ENCODE measurements at regions not wholly inside any gene's neighbourhood (a gene's known extent, or its start where the extent isn't known, plus 50 kb on each side); places are given as distances from the start of the nearest gene placed in this dataset.
"Not testable (repeated sequence)": the region's sequence is repeated elsewhere in the genome, so short reads cannot be mapped to it uniquely, and the experiment has no call there.

DNA sequence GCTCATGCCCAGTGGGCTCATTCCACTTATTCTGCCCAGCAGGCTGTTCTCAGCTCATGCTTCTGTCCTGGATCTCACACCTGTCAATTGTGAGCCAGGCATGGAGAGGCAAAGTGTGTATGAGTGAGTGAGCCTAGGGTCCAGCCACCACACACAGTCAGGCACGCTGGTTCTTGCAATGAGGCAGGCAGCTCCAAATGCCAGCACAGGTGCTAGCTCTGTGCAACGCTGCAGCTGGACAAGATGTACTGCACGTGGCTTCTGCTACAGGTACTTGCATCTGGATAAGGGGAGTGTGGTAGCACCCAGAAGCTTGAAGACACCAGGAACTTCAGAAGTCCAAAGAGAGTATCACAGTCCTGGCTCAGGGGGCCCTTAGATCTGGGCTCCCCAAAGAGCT, 1249.4 kb upstream of the IGFBP7 start:
- no peak for DNase-seq

DNA sequence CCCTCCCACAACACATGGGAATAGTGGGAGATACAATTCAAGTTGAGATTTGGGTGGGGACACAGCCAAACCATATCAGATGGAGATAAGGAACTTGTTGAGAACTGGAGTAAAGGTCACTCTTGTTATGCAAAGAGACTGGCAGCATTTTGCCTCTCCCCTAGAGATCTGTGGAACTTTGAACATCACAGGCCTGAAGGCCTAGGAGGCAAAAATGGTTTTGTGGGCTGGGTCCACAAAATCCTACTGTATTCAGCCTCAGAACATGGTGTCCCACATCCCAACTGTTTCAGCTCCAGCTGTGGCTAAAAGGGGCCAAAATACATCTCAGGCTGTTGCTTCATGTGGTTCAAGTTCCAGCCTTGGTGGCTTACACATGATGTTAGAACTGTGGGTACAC, 1247.8 kb upstream of the IGFBP7 start:
- no peak for DNase-seq

DNA sequence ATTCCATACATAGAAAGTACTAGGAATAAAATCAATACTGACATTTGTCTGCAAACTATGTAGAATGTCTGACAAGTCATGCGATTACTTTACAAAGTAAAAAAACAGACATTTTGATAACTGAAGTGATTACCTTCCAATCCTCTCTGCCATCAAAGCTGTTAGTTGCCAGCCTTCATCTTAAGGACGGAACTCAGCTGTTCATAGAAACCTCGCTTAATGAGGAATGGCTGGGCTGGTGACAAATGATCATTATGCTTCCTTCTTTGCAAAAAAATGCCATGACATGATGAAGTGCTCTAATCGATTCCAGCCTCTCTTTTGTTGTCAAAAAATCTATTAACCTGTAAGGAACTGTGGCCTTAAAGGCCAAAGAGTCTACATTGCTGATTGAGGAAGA, 1214.9 kb upstream of the IGFBP7 start:
- no peak for DNase-seq

DNA sequence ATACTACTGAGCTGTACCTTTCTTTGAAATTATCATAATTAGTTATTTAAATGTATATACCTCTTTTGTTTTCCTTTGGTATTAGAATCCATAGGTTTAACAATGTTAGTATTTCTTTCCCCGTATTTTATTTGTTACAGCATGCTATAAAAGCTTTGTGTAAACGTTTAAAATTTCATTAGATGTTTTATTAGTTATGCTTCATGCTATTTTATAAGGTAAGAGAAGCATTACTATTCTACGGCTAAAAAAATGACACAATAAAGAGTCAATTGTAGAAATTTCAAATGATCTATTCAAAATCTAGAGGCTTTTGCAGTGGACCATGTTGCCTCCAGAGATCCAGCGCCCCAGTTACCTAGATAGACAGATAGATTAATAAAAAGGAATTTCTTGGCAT, 1203.3 kb upstream of the IGFBP7 start:
- DNase-seq = no peak

DNA sequence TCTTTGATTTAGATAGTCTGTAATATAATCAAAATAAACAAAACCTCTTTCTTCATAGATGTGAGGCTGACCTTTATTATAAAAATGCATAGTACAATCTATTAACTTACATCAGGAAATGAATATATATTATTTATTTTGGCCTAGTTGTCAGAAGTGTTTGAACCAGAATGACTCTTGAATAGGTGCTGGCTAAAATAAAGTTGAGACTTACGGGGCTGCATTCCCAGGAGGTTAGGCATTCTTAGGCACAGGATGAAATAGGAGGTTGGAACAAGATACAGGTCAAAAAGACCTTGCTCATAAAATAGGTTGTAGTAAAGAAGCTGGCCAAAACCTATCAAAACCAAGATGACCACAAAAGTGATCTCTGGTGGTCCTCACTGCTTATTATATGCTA, 1193.3 kb upstream of the IGFBP7 start:
- no peak for DNase-seq

DNA sequence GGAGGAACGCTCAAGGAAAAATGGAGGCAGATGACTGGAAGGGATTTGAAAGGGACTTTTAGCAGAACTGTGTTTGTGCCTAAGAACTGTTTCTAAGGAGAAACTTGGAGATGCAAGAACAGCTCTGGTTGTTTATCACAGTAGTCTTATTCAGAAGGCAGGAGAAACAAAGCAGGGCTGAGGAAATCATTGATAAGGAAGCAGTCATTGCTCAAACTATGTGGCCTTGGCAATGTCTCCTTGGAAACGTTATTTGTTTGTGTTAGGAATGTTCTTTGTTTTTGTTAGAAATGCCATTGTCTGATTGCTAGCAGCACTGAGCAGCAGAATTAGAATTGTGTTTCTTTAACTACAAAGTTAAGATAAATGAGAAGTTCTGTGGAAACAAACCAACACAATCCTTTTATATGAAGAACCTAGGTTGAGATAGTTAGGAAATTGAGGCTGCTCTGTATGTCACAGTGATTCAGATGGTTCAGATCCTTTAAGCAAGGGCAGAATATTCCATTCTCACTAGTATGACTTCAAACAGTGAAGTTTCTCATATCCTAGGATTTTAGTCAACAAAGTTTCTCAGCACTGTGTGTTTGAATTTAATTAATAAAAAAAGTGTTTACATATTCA, 1191.3 kb upstream of the IGFBP7 start:
- DNase-seq = no peak

DNA sequence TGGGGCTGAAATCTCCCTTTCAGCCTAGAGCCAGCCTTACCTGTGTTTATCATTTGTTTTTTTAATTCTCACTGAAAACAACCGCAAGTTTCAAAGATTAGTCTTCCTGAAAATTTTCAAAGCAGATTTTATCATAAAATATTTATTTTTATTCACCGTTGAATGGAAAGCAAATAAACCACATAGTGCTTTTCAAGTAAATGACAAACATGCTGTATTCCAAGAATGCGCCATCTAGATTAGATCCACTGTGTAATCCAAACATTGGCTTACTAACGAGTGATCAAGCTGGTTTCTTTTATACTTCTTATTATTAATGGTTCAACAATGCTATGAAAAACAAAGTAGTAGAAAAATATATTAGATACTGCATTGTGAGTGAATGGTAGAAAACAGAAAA, 1176.2 kb upstream of the IGFBP7 start:
- DNase-seq = no peak

DNA sequence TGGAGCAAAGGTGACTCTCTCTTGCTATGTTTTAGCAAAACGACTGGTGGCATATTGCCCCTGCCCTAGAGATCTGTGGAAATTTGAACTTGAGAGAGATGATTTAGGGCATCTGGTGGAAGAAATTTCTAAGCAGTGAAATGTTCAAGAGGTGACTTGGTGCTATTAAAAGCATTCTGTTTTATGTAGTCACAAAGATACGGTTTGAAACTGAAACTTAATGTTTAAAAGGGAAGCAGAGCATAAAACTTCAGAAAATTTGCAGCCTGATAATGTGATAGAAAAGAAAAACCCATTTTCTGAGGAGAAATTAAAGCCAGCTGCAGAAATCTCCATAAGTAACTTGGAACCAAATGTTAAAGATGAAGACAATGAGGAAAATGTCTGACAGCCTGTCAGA, 1170.7 kb upstream of the IGFBP7 start:
- not testable (repeated sequence) for DNase-seq

DNA sequence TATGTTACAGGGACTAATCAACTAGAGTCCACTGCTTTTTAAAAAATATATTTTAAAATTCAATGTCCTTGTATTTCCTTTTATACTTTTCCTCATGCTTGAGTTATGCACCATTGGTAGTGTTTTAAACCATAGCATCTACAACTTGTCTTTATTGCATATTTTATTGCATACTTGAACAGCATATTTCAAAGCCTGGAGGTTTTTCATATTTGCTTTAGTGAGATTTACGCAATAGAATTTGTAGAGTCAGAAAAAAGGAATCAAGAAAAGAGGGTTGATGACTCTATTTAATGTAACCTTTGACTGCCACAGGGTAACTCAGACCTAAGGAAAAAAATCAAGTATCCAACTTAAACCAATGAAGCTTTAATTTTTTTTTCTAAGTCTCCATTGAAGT, 1165.7 kb upstream of the IGFBP7 start:
- DNase-seq = no peak

DNA sequence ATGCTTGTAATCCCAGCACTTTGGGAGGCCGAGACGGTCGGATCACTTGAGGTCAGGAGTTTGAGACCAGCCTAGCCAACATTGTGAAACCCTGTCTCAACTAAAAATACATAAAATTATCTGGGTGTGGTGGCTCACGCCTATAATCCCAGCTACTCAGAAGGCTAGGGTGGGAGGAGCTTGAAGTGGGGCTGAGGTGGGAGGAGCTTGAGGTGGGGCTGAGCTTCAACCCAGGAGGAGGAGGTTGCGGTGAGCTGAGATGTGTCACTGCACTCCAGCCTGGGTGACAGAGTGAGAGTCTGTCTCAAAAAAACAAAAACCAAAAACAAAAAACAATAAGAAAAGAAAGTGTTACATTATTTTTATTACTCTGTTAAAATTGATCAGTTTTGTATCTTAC, 1164.4 kb upstream of the IGFBP7 start:
- DNase-seq = no peak

DNA sequence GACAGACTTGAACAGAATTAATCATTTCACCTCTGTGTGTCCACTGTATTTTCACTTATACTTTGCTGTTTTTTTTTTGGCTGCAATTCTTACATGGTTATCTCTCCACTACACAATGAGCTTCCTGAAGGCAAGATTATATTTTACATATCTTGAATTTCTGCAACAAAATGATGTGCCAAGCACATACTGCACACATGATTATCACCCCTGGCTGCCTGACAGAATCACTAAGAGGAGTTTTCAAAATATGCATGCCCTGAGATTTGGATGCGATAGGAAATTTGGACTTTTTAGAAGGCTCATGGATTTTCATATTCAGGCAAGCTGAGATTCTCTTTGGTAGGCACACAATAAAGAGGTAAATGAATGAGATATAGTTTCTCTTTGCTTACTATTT, 1162.1 kb upstream of the IGFBP7 start:
- DNase-seq = no peak

DNA sequence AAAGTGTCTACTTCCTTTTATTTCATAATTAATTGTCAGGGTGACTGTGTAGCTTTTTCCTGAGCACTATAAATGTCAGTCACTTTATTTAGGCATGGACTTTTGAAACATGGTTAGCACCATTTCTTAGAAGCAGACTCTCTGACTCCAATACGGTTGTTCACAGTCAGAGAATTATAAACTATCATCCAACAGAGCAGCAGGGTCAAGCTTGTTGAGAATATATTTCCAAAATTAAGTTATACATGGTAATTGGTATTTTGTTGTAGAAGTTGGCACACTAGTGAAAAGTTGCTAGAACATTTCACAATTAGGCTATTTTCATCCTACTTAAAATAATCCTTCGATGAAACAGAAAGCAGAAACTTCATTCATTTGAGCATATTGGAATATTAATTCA, 1155.5 kb upstream of the IGFBP7 start:
- no peak for DNase-seq

DNA sequence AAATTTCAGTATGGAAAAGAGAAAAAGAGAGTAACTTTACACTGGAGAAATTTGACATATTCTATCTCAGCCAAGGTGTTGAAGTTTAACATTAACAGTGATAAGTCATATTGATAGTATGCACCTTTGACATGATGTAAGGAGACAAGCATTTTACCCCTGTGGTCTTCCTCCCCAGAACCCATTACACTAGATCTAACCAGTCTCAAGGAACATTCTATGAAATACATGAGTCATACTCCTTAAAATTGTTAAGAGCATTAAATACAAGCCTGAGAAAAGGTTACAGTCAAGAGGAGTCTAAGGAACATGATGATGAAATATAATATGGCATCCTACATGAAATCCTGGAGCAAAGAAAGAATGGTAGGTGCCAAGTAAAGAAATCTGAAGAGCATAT, 1151.3 kb upstream of the IGFBP7 start:
- DNase-seq = no peak

DNA sequence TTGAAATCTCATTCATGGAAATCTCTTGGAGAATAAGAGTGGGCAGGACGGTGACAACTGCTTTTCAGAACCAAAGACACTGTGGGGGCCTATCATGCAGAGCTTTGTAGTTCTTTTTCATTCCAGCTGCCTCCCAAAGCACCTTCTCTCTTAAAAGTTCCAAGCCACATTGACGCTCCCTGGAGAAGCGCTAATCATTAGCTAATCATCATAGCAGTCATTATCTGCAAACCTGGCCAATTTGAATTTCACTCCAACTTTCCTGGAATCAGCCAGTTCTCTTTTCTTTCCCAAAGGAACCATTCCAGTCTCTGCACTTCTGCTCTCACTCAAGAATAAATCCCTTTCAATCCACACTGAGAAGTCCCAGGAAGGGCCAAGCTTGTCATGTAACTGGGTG, 1144.1 kb upstream of the IGFBP7 start:
- DNase-seq = no peak

DNA sequence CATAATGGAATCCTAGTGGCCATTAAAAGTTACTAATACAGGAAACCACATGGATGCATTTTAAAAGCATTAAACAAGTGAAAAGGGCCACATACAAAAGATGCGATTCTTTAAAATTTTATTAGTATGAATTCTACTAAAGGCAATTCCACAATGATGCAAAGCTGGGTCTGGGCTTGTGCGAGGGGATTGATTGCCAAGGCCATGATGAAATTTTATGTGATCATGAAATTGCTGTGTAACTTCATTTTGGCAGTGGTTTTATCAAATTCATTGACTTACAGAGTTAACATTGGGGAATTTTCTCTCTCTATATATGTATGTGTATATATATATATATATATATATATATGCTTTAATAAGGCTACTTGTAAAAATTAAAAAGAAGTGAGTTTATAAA, 1142.5 kb upstream of the IGFBP7 start:
- DNase-seq = no peak

DNA sequence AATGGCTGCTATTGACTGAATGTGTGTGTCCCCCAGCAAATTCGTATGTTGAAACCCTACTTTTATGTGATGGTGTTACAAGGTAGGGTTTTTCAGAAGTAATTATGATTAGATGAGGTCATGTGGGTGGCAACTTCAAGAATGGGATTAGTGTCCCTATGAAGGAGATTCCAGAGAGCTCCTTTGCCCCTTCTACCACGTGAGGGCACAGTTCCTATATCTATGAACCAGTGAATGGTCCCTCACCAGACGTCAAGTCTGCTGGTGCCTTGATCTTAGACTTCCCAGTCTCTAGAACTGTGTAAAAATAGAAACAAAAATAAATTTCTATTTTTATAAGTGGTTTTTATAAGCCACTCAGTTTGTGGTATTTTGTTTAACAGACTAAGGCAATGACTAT, 1137.6 kb upstream of the IGFBP7 start:
- no peak for DNase-seq

DNA sequence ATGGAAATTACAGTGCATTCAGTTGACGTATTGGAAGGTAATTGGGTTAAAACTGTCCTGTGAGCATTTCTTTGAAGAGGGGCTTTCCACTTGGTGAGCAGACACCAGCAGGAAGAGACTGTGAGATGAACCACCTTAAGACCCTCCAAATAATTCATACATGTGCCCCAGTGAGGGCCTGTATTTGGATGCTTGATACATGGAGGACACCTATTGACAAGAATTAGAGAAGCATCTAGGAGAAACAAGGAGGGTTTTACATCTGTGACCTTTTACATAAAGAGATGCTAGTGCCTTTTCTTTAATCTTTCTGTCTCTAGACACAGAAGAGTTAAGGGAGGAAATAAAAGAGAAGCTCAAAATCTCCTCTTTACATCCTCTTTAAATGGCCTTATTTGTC, 1115.3 kb upstream of the IGFBP7 start:
- no peak for DNase-seq

DNA sequence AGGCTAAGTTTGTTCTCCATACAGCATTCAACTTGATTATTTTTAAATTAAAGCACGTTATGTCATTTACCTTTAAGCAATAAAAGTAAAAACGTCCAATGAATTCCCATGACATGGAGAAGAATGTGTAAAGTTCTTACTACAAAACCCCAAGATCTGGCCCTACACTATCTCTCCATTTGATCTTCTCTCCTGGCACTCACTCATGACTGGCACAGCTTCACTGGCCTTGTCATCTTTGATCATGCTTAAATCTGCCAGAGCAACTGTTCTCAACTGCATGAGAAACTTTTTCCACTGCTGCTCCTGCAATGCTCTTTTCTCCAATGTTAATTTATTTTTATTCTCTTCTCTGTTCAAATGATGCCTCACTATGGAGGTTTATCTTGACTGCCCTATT, 1109.0 kb upstream of the IGFBP7 start:
- DNase-seq = no peak

DNA sequence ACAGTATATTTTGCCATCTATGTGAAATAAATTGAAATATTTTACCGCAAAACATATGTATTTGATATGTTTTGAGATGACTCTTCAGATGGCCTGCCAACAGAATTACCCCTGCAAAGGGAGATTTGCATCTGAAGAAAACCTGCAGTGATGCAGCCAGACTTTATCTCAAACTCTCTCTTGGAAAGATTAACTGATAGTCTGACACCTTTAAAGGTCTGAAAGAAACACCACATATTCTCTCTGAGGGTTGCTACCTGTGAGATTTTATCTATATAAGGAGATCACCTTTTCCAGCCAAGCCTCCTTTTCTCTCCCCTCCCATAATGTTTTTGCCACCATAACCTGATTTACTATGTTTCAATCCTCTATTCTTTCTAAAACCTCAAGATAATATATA, 1106.3 kb upstream of the IGFBP7 start:
- no peak for DNase-seq

DNA sequence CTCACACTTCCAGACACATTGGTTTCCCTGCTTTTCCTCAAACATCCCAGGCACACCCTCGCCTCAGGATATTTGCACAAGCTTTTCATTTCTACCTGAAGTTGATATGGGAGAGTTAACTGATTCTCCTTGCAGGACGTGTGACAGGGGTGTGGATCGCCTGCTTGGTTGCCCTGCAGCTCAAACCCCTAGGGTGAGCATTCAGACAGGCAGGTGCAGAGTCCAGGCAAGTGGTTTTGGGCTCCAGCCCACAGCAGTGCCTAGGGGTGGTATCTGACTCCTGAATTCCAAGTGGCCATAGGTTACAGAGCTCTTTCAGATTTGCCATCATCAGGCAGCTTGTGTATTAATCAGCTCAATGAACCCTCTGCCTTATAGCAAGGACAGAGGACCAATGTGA, 1104.2 kb upstream of the IGFBP7 start:
- DNase-seq = no peak

DNA sequence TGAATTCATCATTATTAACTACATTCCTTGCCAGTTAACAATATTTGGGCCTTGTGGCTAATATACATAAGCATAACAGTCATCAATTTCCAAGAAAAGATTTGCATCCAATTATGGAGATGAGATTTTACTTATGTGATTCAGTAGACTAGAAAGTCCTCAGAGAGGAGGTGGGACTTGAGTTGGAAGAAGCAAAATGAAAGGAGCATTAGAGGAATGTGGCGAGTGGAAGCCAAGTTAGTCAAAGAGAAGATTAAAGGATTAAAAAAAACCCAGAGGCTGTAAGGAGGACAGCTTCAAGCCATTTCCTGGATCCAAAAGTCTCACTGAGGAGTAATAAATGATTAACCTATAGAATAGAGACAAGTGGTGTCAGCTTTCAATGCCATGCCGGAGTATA, 1099.4 kb upstream of the IGFBP7 start:
- no peak for DNase-seq

DNA sequence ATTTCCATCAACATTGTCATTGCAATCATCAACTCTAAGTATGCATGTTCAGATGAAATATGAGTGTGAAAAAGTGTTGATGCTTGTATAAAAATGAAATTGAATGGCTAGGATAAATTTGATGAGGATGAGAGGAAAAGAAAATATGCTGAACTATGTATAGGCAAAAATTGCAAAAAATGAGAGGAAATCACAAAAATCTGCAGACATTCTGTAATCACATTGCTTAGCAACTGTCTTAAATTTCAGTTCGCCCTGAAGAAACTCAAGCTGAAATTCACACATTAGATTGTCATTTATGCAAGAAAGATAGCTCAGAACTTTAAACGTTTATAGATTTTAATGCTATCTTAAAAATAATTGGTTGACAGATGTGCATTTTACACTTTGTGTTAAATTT, 1098.8 kb upstream of the IGFBP7 start:
- DNase-seq = no peak

DNA sequence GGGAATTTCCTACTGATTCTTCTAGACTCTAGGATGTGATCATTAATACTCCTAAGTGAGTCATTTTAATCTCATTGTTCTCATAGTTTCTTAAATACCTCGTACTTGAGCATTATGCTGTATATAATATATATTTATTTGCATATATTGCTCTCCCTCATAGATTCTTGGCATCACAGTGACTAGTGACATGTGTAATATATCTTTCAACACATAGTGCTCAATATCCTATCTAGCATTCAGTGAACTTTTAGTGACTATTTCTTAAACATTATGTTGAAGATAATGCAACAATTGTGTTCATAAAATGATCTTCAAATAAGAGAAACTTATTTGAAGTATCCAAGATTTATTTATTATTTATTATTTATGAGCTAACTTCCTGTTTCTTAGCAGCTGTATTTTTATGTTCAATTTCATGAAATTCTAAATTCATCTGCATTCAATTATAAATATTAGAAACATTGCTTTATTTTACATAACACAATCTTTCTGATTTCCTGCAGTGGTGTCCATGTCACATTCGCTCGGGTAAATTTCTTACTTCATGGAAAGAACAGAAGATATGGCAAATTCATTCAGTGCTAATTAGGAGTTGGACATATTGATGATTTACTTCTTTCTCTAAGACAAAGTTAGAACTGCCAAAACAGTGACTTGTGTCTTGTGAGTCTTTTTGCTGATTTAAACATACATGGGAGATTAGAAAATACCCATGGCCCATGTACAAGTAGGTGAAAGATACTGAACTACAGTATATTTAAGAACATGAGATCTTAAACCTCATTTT, 1095.5 kb upstream of the IGFBP7 start:
- DNase-seq = no peak

DNA sequence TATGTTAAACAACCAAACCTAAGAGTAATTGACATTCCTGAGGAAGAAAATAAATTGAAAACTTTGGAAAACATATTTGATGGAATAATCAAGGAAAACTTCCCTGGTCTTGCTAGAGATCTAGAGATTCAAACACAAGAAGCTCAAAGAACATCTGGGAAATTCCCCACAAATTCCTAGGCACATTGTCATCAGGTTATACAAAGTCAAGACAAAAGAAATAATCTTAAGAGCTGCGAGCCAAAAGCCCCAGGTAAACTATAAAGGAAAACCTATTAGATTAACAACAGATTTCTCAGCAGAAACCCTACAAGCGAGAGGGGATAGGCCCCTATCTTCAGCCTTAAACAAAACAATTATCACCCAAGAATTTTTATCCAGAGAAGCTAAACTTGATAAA, 1082.0 kb upstream of the IGFBP7 start:
- no peak for DNase-seq

DNA sequence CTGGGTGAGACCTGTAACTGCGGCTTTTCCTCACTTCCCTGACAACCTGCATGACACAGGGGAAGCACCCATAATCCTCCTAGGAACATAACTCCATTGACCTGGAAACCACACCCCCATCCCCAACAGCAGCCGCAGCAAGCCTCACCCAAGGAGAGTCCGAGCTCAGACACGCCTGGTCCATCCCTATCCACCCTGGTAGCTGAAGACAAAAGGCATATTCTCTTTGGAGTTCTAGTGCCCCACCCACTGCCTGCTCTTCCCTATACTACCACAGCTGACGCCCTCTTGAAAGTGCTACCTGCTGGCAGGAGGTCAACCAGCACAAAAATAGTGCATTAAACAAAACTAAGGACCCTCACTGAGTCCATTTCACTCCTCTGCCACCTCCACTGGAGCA, 1080.9 kb upstream of the IGFBP7 start:
- no peak for DNase-seq
